GM23248 (cell line): ENCODE measurements at regions not wholly inside any gene's neighbourhood (a gene's known extent, or its start where the extent isn't known, plus 50 kb on each side); places are given as distances from the start of the nearest gene placed in this dataset.

Experiments
- DNase-seq: peaks from one replicate; pipeline ENCODE4 v3.0.0-alpha.2; 2015
- H2AFZ ChIP-seq: fragments of 200-600 bp; sonication (generic); 2 replicates; pipeline ENCODE4 v1.6.1; 2016; ENCODE audit warnings: antibody characterized with exemption
- H3F3A ChIP-seq: fragments of 200-600 bp; sonication (generic); 2 replicates; pipeline ENCODE4 v1.6.1; 2016; ENCODE audit warnings: mild to moderate bottlenecking, antibody characterized with exemption, mixed run types; ENCODE audit not compliant: insufficient read depth
- H3K27ac ChIP-seq: fragments of 200-600 bp; sonication (generic); 2 replicates; pipeline ENCODE4 v1.5.1; 2016; ENCODE audit warnings: mild to moderate bottlenecking
- H3K27me3 ChIP-seq: fragments of 200-600 bp; sonication (generic); replicated peaks from 2 replicates; pipeline ENCODE4 v1.6.1; 2016; ENCODE audit warnings: mild to moderate bottlenecking; ENCODE audit not compliant: insufficient read depth
- H3K36me3 ChIP-seq: fragments of 200-600 bp; sonication (generic); 2 replicates; pipeline ENCODE4 v1.6.1; 2016; ENCODE audit warnings: low read depth, mild to moderate bottlenecking
- H3K4me1 ChIP-seq: fragments of 200-600 bp; sonication (generic); 2 replicates; pipeline ENCODE4 v1.6.1; 2016; ENCODE audit warnings: mild to moderate bottlenecking; ENCODE audit not compliant: insufficient read depth
- H3K4me2 ChIP-seq: fragments of 200-600 bp; sonication (generic); one replicate; pipeline ENCODE4 v1.6.1; 2016; ENCODE audit warnings: mild to moderate bottlenecking; ENCODE audit not compliant: unreplicated experiment
- H3K4me3 ChIP-seq: fragments of 200-600 bp; sonication (generic); 2 replicates; pipeline ENCODE4 v1.5.1; 2016; ENCODE audit warnings: mild to moderate bottlenecking
- H3K79me2 ChIP-seq: fragments of 200-600 bp; sonication (generic); 2 replicates; pipeline ENCODE4 v1.6.1; 2016; ENCODE audit warnings: mild to moderate bottlenecking; ENCODE audit not compliant: insufficient read depth
- H3K9ac ChIP-seq: fragments of 200-600 bp; sonication (generic); 2 replicates; pipeline ENCODE4 v1.6.1; 2016; ENCODE audit warnings: mild to moderate bottlenecking
- H3K9me2 ChIP-seq: fragments of 200-600 bp; sonication (generic); 2 replicates; pipeline ENCODE4 v1.6.1; 2016; ENCODE audit warnings: mixed run types, mild to moderate bottlenecking, moderate library complexity; ENCODE audit not compliant: insufficient read depth
- H3K9me3 ChIP-seq: fragments of 200-600 bp; sonication (generic); one replicate; pipeline ENCODE4 v1.6.1; 2017; ENCODE audit warnings: low read depth
- H4K20me1 ChIP-seq: fragments of 200-600 bp; sonication (generic); 2 replicates; pipeline ENCODE4 v1.6.0; 2016; ENCODE audit not compliant: insufficient read depth
- EZH2 ChIP-seq: fragments of 200-600 bp; sonication (generic); IDR thresholded peaks from 2 replicates; pipeline ENCODE4 v1.6.1; 2018; ENCODE audit warnings: antibody characterized with exemption, mild to moderate bottlenecking; ENCODE audit not compliant: insufficient read depth, poor library complexity, severe bottlenecking
- EZH2phosphoT487 ChIP-seq: fragments of 200-600 bp; sonication (generic); IDR thresholded peaks from 2 replicates; pipeline ENCODE4 v1.6.1; 2018; ENCODE audit warnings: antibody characterized with exemption, moderate library complexity, mild to moderate bottlenecking, low read depth; ENCODE audit not compliant: insufficient read depth
- WGBS, 2 experiments: methylation state at CpG; one replicate each; pipeline ENCODE4 v1.1.6; 2015 to 2017; ENCODE audit warnings: low lambda C conversion rate in 2 of 2, low coverage in 1 of 2; ENCODE audit errors: missing lambda C conversion rate in 2 of 2; 5-methylcytosine and 5-hydroxymethylcytosine counted together
- in situ Hi-C: fragments of 300-500 bp; cut with MboI; formaldehyde crosslinking; loops from 2 replicates; pipeline ENCODE4 v1.15.0; 2020

GRCh38 chr13:22451327-22451741, 729.4 kb upstream of the SGCG start:
- 4 to 7% methylated on average over 5 of the region's 5 CpGs for WGBS, 2 experiments
- Histone ChIP-seq H3K27me3 (no peaks in the 10 kb centered on the region), H3K36me3 (no peaks in the 10 kb centered on the region), H3K9me3 (no peaks in the 10 kb centered on the region), H3K4me3 (no peak overlapping the region), H4K20me1 (no peaks in the 10 kb centered on the region), H2AFZ (no peak overlapping the region), H3K4me2 (no peak overlapping the region), H3K79me2 (no peaks in the 10 kb centered on the region), H3K4me1 (no peaks in the 10 kb centered on the region), H3F3A (no peaks in the 10 kb centered on the region), H3K27ac (no peak overlapping the region), H3K9ac (no peak overlapping the region), H3K9me2 (no peaks in the 10 kb centered on the region)
- no peak for DNase-seq
- TF ChIP-seq EZH2phosphoT487, result no peak
- TF ChIP-seq EZH2, result no peak
- in situ Hi-C loops, result no loop called here

DNA sequence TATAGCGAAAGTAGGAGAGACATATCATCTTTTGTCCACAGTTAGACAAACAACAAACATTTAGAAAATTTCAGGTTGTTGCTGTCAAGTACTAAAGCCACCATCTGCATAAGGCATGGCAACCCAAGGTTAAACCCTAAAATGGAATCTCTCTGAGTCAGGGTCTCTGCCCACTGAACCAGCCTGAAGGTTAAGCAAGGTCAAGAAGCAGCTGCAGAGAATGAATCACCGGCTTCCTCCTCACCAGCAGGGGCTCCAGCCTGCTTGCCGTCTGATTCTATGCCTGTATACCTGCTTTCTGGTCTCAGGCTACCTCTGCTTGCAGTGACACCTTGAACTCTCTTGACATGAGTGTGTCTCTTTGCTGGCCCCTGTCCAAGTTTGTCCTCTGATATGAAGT, 726.2 kb upstream of the SGCG start:
- Histone ChIP-seq H3F3A (no peaks in the 10 kb centered on the region), H3K9me3 (no peaks in the 10 kb centered on the region), H3K27ac (no peak overlapping the region), H3K9me2 (no peaks in the 10 kb centered on the region), H4K20me1 (no peaks in the 10 kb centered on the region), H3K4me1 (no peaks in the 10 kb centered on the region), H3K9ac (no peak overlapping the region), H3K79me2 (no peaks in the 10 kb centered on the region), H3K4me3 (no peak overlapping the region), H3K36me3 (no peaks in the 10 kb centered on the region), H3K4me2 (no peak overlapping the region), H2AFZ (no peak overlapping the region), H3K27me3 (no peaks in the 10 kb centered on the region)
- no peak for DNase-seq
- 59 to 61% methylated on average over 3 of the region's 3 CpGs for WGBS, 2 experiments
- TF ChIP-seq EZH2 (no peak), EZH2phosphoT487 (no peak)
- in situ Hi-C loops, result no loop called here

GRCh38 chr13:22455036-22455435, 725.7 kb upstream of the SGCG start:
- no peak overlapping the region for H3K27ac ChIP-seq
- H3K4me2 ChIP-seq, result no peak overlapping the region
- in situ Hi-C loops, result no loop called here

DNA sequence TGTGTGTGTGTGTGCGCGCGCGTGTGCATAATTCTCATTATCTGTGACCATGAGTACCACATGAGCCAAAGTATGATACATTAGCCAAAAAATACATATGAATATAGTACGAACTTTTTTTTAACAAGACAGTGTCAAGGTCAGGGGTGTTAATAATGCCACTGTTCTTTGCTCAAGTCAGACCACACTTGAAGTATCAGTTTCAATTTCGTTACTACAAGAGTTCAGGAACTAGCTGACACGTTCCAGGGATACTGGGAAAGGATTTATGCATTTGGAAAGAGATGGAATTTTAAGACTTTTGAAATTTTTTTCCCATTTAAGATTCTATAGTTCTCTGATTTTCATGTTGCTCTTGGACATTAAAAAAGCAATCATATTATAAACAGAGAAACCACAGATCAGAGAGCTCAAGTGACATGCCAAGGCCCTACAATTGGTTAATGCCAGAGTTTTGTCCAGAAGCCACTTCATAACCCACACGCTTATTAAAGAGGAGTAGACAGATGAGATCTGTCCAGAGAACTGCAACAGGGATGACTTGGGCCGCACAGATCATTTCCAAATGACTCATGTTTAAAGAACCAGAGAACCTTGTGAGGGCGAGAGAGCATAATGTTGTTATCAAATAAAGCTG, 718.8 kb upstream of the SGCG start:
- Histone ChIP-seq H3K4me3 (no peak overlapping the region), H3F3A (no peaks in the 10 kb centered on the region), H3K79me2 (no peaks in the 10 kb centered on the region), H3K9me2 (no peaks in the 10 kb centered on the region), H3K36me3 (no peaks in the 10 kb centered on the region), H4K20me1 (no peaks in the 10 kb centered on the region), H3K4me2 (no peak overlapping the region), H3K27me3 (no peaks in the 10 kb centered on the region), H3K9me3 (no peaks in the 10 kb centered on the region), H3K27ac (no peak overlapping the region), H3K9ac (no peak overlapping the region), H2AFZ (no peak overlapping the region), H3K4me1 (no peaks in the 10 kb centered on the region)
- WGBS, 2 experiments, result 28 to 36% methylated on average over 10 of the region's 10 CpGs
- peak; percentile 0 for DNase-seq
- TF ChIP-seq EZH2, result no peak
- no peak for TF ChIP-seq EZH2phosphoT487
- in situ Hi-C loops, result no loop called here

More at GRCh38 chr13:22455036-22455435, 725.7 kb upstream of the SGCG start:
- WGBS, 2 experiments, result 37 to 46% methylated on average over 2 of the region's 2 CpGs
- Histone ChIP-seq H3K9ac (no peak overlapping the region), H4K20me1 (no peaks in the 10 kb centered on the region), H3K9me2 (no peaks in the 10 kb centered on the region), H3K27me3 (no peaks in the 10 kb centered on the region), H3K4me1 (no peaks in the 10 kb centered on the region), H3K79me2 (no peaks in the 10 kb centered on the region), H3K9me3 (no peaks in the 10 kb centered on the region), H3F3A (no peaks in the 10 kb centered on the region), H3K36me3 (no peaks in the 10 kb centered on the region), H2AFZ (no peak overlapping the region), H3K4me3 (no peak overlapping the region)
- TF ChIP-seq EZH2phosphoT487 (no peak), EZH2 (no peak)
- DNase-seq, result no peak

GRCh38 chr13:22463089-22463488, 717.7 kb upstream of the SGCG start:
- Histone ChIP-seq H3K9me3 (no peaks in the 10 kb centered on the region), H3K9ac (no peak overlapping the region), H3K9me2 (no peaks in the 10 kb centered on the region), H3K36me3 (no peaks in the 10 kb centered on the region), H4K20me1 (no peaks in the 10 kb centered on the region), H3K4me1 (no peaks in the 10 kb centered on the region), H3F3A (no peaks in the 10 kb centered on the region), H3K27ac (no peak overlapping the region), H3K4me3 (no peak overlapping the region), H3K79me2 (no peaks in the 10 kb centered on the region), H2AFZ (no peak overlapping the region), H3K4me2 (no peak overlapping the region), H3K27me3 (no peaks in the 10 kb centered on the region)
- in situ Hi-C loops, result no loop called here
- DNase-seq, result no peak
- WGBS, 2 experiments, result 0% methylated on average over 2 of the region's 2 CpGs
- TF ChIP-seq EZH2phosphoT487 (no peak), EZH2 (no peak)
